SKM-1 treated with dmso at 0.1 percent for 144 hours (cell line): ENCODE measurements at regions not wholly inside any gene's neighbourhood (a gene's known extent, or its start where the extent isn't known, plus 50 kb on each side); places are given as distances from the start of the nearest gene placed in this dataset.
"Not testable (repeated sequence)": the region's sequence is repeated elsewhere in the genome, so short reads cannot be mapped to it uniquely, and the experiment has no call there.

Experiments
- DNase-seq: peaks from one replicate; lab custom pipeline; 2025; ENCODE audit not compliant: unreplicated experiment; lab: John Stamatoyannopoulos, UW

DNA sequence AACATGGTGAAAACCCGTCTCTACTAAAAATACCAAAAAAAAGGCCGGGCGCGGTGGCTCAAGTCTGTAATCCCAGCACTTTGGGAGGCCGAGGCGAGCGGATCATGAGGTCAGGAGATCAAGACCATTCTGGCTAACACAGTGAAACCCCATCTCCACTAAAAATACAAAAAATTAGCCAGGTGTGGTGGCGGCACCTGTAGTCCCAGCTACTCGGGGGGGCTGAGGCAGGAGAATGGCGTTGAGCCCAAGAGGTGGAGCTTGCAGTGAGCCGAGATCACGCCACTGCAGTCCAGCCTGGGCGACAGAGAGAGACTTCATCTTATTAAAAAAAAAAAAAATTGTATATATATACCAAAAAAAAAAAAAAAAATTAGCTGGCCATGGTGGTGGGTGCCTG lies 533.8 kb downstream of the DMRTA1 start:
- DNase-seq = not testable (repeated sequence)

DNA sequence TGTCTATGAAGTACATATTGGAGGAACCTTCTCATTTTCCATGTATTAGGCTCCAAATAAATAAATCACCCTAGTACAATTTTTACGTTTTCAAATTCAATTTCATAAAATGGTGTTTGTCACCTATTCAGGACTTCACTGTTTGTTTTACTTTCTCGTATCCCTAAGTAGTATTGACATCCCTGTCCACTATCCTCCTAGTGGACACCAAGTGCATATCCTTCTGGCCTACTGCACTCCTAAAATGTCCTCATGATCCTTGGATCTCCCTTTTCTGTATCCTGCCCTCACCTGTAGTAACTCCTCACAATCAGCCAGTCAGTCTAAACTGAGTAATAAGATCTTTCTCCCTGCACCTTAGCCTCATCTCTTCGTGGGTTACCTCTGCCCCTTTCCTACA lies 539.9 kb downstream of the DMRTA1 start:
- DNase-seq = no peak

DNA sequence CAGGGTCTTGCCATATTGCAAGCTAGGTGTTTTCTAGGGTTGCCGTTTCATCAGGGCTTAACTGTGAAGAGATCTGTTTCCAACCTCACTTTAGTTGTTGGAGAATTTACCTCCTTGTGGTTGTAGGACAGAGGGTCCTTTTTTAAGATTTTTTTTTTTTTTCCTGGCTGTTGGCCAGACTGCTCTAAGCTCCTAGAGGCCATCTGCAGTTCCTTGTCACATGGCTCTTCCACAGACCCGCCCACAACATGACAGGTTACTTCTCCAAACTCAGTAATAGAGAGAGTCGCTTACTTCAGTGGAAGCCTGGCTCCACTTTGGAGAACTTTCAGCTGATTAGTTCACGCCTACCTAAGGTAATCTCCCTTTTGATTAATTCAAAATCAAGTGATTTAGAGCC lies 543.7 kb downstream of the DMRTA1 start:
- DNase-seq = no peak

DNA sequence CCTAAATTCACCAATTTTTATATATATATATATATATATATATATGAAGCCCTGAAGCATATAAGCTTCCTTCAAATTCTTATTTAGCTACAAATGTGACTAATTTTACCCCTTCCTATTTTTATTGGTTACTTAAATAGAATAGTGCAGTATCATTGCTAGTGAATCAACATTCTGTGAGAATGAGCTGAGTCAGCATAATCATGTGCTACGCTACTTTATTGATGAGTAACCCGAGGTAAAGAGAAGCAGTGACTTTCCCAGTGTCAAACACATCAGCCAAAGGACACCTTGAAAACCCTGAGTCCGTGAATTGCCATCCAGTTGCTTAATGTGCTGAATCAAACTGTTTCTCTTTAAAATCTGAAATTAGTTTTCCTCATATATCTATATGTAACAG lies 546.2 kb downstream of the DMRTA1 start:
- DNase-seq = no peak

GRCh38 chr9:22997923-22998322 lies 551.3 kb downstream of the DMRTA1 start:
- DNase-seq = no peak

GRCh38 chr9:23005156-23005555 lies 558.5 kb downstream of the DMRTA1 start:
- DNase-seq = no peak

- no peak for DNase-seq
Measured at GRCh38 chr9:23006127-23006526, 559.5 kb downstream of the DMRTA1 start.

DNA sequence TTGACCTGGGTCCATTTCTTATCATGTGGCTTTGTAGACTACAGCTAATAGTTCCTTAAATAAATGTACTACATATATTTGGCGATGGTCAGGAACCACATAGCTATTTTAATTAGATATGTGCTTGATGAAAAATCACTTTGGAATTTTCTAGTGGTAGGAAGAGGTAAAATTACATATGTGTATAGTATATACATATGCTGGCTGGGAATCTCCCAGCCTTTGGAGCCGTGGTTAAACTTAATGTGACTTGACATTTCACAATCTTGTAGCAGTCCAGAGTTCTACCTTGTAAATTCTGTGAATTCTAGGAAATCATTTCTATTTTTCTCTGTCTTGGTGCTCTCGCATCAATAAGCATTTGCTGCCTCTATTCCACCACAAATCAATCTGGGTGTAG lies 565.0 kb downstream of the DMRTA1 start:
- DNase-seq = no peak

GRCh38 chr9:23015557-23015956 lies 568.9 kb downstream of the DMRTA1 start:
- DNase-seq = no peak

DNA sequence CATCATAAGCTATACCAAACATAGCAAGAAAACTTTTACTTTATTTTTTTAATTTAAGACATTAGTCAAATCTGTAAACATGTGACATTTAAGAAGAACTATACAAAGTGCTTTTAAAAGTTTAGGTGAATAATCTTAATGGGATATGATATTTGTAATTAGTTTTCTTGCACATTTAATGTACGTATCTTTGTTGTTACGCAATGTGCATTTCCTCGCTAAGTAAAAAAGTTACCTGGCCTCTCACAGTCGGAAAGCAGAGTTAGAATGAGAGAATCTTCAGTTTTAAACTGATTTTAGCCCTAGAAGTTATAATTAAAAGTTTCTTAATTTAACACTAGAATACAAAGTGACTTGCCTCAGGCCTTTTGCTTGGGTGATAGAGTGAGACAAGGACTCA lies 589.8 kb downstream of the DMRTA1 start:
- no peak for DNase-seq

- DNase-seq = no peak
Measured at GRCh38 chr9:23039402-23039801, 592.8 kb downstream of the DMRTA1 start.

- no peak for DNase-seq
Measured at GRCh38 chr9:23041466-23041865, 594.8 kb downstream of the DMRTA1 start.

DNA sequence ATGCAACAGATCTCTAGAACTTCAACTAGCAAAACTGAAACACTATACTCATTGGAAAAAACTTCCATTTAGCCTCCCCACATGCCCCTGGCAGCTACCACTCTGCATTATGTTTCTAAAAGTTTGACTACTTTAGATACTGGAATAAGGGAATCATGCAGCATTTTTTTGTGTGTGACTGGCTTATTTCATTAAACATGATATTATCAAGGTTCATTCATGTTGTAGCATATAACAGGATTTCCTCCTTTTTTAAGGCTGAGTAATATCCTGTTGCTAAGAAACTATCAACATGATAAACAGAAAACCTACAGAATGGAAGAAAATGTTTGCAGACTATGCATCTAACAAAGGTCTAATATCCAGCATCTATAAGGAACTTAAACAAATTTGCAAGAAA lies 597.9 kb downstream of the DMRTA1 start:
- DNase-seq = no peak

DNA sequence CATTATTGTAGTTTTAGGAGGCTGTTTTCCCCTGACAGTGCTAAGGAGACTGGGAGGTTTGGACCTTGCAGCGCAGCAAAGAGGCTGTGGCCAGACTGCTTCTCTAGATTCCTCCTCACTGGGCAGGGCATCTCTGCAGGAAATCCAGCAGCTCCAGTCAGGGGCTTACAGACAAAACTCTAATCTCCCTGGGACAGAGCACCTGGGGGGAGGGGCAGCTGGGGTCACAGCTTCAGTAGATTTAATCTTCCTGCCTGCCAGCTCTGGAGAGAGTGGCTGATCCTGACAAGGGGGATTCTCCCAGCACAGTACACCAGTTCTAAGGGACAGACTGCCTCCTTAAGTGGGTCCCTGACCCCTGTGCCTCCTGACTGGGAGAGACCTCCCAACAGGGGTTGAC lies 599.4 kb downstream of the DMRTA1 start:
- DNase-seq = not testable (repeated sequence)

DNA sequence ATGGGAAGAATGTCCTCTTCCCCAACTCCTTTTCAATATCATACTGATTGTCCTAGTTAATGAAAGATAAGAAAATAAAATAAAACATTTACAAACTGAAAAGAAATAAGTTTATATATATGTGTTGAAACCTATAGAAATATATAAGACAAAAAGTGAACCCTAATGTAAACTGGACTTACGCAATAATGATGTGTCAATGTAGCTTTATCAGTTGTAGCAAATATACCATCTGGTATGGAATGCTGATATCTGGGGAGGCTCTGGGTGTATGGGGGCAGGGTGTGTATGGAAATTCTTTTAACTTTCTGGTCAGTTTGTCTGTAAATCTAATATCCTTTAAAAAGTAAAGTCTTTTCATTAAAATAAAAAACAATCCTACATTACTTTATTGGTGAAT lies 603.9 kb downstream of the DMRTA1 start:
- DNase-seq = no peak

DNA sequence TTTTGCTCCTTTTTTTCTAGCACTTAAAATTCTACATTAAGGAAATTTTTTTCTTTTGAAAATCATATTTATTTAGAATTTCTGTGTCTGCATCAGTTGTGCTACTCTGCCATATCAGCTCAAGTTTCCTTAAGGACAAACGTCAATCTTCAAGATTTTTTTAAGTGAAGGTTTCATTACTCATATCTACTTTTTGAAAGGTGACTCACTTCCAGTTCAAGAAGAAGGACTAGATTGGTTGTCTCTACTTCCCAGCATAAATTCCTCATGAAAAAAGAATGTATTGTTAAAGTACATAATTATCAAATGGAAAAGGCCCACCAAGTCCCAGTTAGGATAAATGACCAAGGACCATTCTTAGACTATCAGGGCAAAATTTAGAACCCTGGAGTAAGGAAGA lies 626.5 kb downstream of the DMRTA1 start:
- DNase-seq = no peak

DNA sequence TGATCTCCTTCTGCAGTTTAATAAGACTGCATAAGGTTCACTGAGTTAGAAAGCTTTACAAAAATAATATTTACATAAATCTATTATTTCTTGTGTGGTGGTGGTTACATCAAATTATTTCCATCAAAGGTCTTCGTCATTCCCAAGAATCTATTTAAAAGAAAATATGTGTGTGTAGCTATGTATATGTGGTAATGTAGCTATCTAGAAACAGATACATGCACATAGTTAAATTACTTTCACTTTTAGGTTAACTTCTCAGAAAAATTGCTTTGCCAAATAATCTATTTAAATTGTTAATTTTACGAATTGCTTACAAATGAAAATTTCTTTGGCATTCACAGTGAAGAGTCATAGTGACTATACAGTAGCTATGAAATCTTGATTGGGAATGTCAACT lies 633.2 kb downstream of the DMRTA1 start:
- DNase-seq = no peak

DNA sequence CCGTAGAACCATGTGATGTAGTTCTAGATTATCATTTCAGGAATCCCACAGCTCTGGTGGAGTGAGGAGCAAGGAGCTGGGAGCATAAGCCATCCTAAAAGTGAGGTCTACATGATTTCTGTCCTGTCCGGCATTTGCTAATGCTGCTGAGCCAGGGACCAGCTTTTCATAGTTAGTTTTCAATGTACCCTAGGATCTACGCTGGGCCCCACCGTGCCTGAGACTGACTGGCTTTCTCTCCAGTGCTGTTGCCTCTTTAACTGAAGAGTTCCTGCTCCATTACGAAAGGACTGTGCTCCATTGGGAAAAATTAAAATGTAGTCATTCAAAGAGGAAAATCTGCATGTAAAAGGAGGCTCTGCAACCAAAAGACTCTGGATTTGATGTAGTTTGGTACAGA lies 634.8 kb downstream of the DMRTA1 start:
- no peak for DNase-seq

DNA sequence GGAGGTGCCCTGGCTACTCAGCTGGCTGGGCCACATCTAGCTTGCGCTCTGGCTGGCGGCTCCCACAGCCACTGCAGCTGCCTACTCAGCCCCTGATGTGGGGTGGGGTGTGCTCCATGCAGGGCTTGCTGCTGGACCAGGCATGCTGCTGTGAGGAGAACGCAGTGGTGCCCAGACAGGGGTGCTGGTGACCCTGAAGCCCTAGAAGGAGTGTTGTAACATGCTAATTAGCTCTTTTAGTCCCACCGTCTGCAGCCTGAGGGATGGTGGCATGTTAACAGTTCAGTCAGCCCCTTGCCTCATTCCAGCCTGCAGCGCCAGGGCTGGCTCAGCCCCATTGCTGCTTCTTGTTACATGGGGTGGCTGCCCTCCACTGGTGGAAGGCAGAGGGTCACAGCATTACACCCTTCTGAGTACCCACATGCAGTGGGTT lies 642.3 kb downstream of the DMRTA1 start:
- no peak for DNase-seq

DNA sequence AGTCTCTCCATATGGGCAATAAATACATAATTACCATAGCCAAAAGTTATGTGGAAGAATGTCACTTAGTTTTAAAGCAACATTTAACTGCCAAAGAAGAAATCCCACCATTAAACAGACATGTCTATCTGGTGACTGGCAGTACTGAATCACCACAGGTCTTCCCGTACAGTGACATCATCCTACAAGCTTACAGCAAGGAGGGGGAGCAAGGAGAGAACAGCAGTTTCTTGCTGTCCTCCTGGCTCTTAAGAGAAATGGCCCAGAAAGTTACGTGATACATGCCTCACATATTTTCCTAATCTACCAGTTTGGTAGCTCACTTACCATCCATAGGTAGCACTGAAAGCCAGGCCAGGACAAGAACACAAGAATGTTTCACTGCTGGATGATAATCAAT lies 671.0 kb downstream of the DMRTA1 start:
- DNase-seq = no peak

- DNase-seq = no peak
Measured at GRCh38 chr9:23120630-23121029, 674.0 kb downstream of the DMRTA1 start.

GRCh38 chr9:23123048-23123632 lies 676.5 kb downstream of the DMRTA1 start:
- DNase-seq = peak; percentile 71

- no peak for DNase-seq
Measured at GRCh38 chr9:23145467-23145866, 680.6 kb downstream of the ELAVL2 start.

GRCh38 chr9:23153058-23153457 lies 673.0 kb downstream of the ELAVL2 start:
- no peak for DNase-seq
